ENCODE measurements at regions not wholly inside any gene's neighbourhood (a gene's known extent, or its start where the extent isn't known, plus 50 kb on each side); places are given as distances from the start of the nearest gene placed in this dataset.
"Not testable (repeated sequence)": the region's sequence is repeated elsewhere in the genome, so short reads cannot be mapped to it uniquely, and the experiment has no call there.

- no peak for DNase-seq (ENCODE audit: low read depth)
These were observed 156.8 kb upstream of the ALG10B start for GRCh38 chr12:38159591-38160317.

- no peak for DNase-seq (ENCODE audit: low read depth)
These were observed 156.1 kb upstream of the ALG10B start for GRCh38 chr12:38160318-38161122.

GRCh38 chr12:38161123-38162000, 155.2 kb upstream of the ALG10B start:
- no peak for DNase-seq (ENCODE audit: low read depth)

GRCh38 chr12:38162013-38162412, 154.6 kb upstream of the ALG10B start:
- DNase-seq (ENCODE audit: low read depth) = no peak

- DNase-seq (ENCODE audit: low read depth) = no peak
These were observed 153.7 kb upstream of the ALG10B start for GRCh38 chr12:38162708-38163441.

GRCh38 chr12:38163442-38163801, 153.2 kb upstream of the ALG10B start:
- DNase-seq (ENCODE audit: low read depth) = no peak

GRCh38 chr12:38166225-38166624, 150.3 kb upstream of the ALG10B start:
- no peak for DNase-seq (ENCODE audit: low read depth)

- no peak for DNase-seq (ENCODE audit: low read depth)
These were observed 141.0 kb upstream of the ALG10B start for GRCh38 chr12:38175538-38175937.

GRCh38 chr12:38183617-38184016, 133.0 kb upstream of the ALG10B start:
- DNase-seq (ENCODE audit: low read depth) = not testable (repeated sequence)

- not testable (repeated sequence) for DNase-seq (ENCODE audit: low read depth)
These were observed 119.3 kb upstream of the ALG10B start for GRCh38 chr12:38197286-38197685.

- no peak for DNase-seq (ENCODE audit: low read depth)
These were observed 114.9 kb upstream of the ALG10B start for GRCh38 chr12:38201461-38202276.

GRCh38 chr12:38204831-38205230, 111.7 kb upstream of the ALG10B start:
- DNase-seq (ENCODE audit: low read depth) = no peak

GRCh38 chr12:38222011-38222410, 94.6 kb upstream of the ALG10B start:
- no peak for DNase-seq (ENCODE audit: low read depth)

- not testable (repeated sequence) for DNase-seq (ENCODE audit: low read depth)
These were observed 78.2 kb upstream of the ALG10B start for GRCh38 chr12:38238328-38238727.

GRCh38 chr12:38253778-38254177, 62.8 kb upstream of the ALG10B start:
- no peak for DNase-seq (ENCODE audit: low read depth)

GRCh38 chr12:38258411-38258810, 58.2 kb upstream of the ALG10B start:
- DNase-seq (ENCODE audit: low read depth) = no peak

All from non-pigmented ciliary epithelial cell (primary cell).